Esophagus muscularis mucosa (tissue), 4 donors: ENCODE measurements at regions not wholly inside any gene's neighbourhood (a gene's known extent, or its start where the extent isn't known, plus 50 kb on each side); places are given as distances from the start of the nearest gene placed in this dataset.

Experiments used
- DNase-seq: peaks from one replicate; pipeline ENCODE4 v3.0.0-alpha.2; 2017; ENCODE audit errors: extremely low spot score
- H3K27ac ChIP-seq, 4 donors: fragments of 200-600 bp; sonication (generic); replicated peaks in 1 of 4; 1 replicate in 3 of 4; 2 replicates in 1 of 4; pipeline ENCODE4 v1.5.1; 2016 to 2019; ENCODE audit warnings: mild to moderate bottlenecking in 1 of 4
- H3K27me3 ChIP-seq, 4 donors: fragments of 200-600 bp; sonication (generic); one replicate each; pipeline versions ENCODE4 v1.5.1 to v1.6.0; 2016 to 2019
- H3K36me3 ChIP-seq, 4 donors: fragments of 200-600 bp; sonication (generic); one replicate each; pipeline ENCODE4 v1.5.1; 2016 to 2019
- H3K4me1 ChIP-seq, 4 donors: fragments of 200-600 bp; sonication (generic); one replicate each; pipeline ENCODE4 v1.5.1; 2016 to 2019
- H3K4me3 ChIP-seq, 4 donors: fragments of 200-600 bp; sonication (generic); 1 replicate in 2 of 4; 2 replicates in 2 of 4; pipeline ENCODE4 v1.5.1; 2016 to 2019; ENCODE audit warnings: mild to moderate bottlenecking in 4 of 4, moderate library complexity in 1 of 4
- H3K9me3 ChIP-seq, 4 donors: fragments of 200-600 bp; sonication (generic); 1 replicate in 3 of 4; 2 replicates in 1 of 4; pipeline ENCODE4 v1.5.1; 2016 to 2019
- CTCF ChIP-seq, 3 experiments: fragments of 200-600 bp in 2 of 3; fragments of 450-650 bp in 1 of 3; sonication (generic) in 2 of 3; IDR thresholded peaks; one replicate each; pipeline ENCODE4 v1.5.1; 2017 to 2019; ENCODE audit warnings: antibody characterized with exemption in 3 of 3, mild to moderate bottlenecking in 2 of 3, moderate library complexity in 1 of 3
- EP300 ChIP-seq: sonication (generic); formaldehyde crosslinking; IDR thresholded peaks from one replicate; pipeline ENCODE4 v1.6.1; 2017; ENCODE audit warnings: antibody characterized with exemption
- POLR2A ChIP-seq: fragments of 450-650 bp; IDR thresholded peaks from one replicate; pipeline ENCODE4 v1.6.1; 2017; ENCODE audit warnings: antibody characterized with exemption, moderate library complexity, mild to moderate bottlenecking, low read depth
- POLR2AphosphoS5 ChIP-seq, 2 donors: sonication (generic); formaldehyde crosslinking; IDR thresholded peaks; one replicate each; pipeline ENCODE4 v1.6.1; 2017; ENCODE audit warnings: antibody characterized with exemption in 2 of 2
- WGBS: methylation state at CpG from one replicate; pipeline ENCODE4 v1.1.5; 2018; 5-methylcytosine and 5-hydroxymethylcytosine counted together
- intact Hi-C: fragments of 100-400 bp; cut with DNase I; formaldehyde crosslinking; loops from one replicate; pipeline ENCODE4 v1.15.1; 2023

- Histone ChIP-seq H3K4me3 (peak overlapping the region in 1 of 4 donors; percentile 12), H3K27me3 (no peaks in the 10 kb centered on the region), H3K27ac (peak overlapping the region in 3 of 4 donors; percentile 13 to 46 (median 46)), H3K4me1 (peaks cover 38 to 57% (median 54%) of the 10 kb centered on the region in 4 donors), H3K36me3 (no peaks in the 10 kb centered on the region), H3K9me3 (no peaks in the 10 kb centered on the region)
- intact Hi-C loops: no loop called here
- 57% methylated on average over 6 of the region's 6 CpGs for WGBS
- DNase-seq: no peak
- TF ChIP-seq CTCF (IDR thresholded peaks at IDR 0.05): no peak
- peak; percentile 39 for TF ChIP-seq EP300
- TF ChIP-seq POLR2AphosphoS5 (IDR thresholded peaks at IDR 0.05): peak; percentile 15 to 46
- no peak for TF ChIP-seq POLR2A
Observed at GRCh38 chr2:39571111-39571731, 94.5 kb upstream of the TMEM178A start.

- H3K4me3 ChIP-seq: no peak overlapping the region
- peaks cover 28 to 38% (median 34%) of the 10 kb centered on the region in 4 donors for H3K4me1 ChIP-seq
- no peaks in the 10 kb centered on the region for H3K9me3 ChIP-seq
- H3K36me3 ChIP-seq: no peaks in the 10 kb centered on the region
- TF ChIP-seq CTCF (IDR thresholded peaks at IDR 0.05): no peak
- TF ChIP-seq EP300: no peak
- TF ChIP-seq POLR2AphosphoS5 (IDR thresholded peaks at IDR 0.05): no peak
- no peak for TF ChIP-seq POLR2A
- intact Hi-C loops: no loop called here
- DNase-seq: no peak
- H3K27ac ChIP-seq: no peak overlapping the region
- 100% methylated on average over 1 of the region's 1 CpG for WGBS
- H3K27me3 ChIP-seq: no peaks in the 10 kb centered on the region
Observed at GRCh38 chr2:39573276-39573675, 92.4 kb upstream of the TMEM178A start.

GRCh38 chr2:39581866-39582265 lies 83.9 kb upstream of the TMEM178A start:
- intact Hi-C loops: no loop called here
- H3K27me3 ChIP-seq: no peaks in the 10 kb centered on the region
- DNase-seq: no peak
- TF ChIP-seq POLR2AphosphoS5 (IDR thresholded peaks at IDR 0.05) (no peak), EP300 (no peak), CTCF (IDR thresholded peaks at IDR 0.05) (no peak), POLR2A (no peak)
- no peaks in the 10 kb centered on the region for H3K4me1 ChIP-seq
- no peak overlapping the region for H3K4me3 ChIP-seq
- no peaks in the 10 kb centered on the region for H3K36me3 ChIP-seq
- WGBS: 93% methylated on average over 1 of the region's 1 CpG
- peaks cover 0 to 9% (median 3%) of the 10 kb centered on the region in 4 donors for H3K9me3 ChIP-seq
- H3K27ac ChIP-seq: no peak overlapping the region

- WGBS: 94% methylated on average over 2 of the region's 2 CpGs
- no peak overlapping the region for H3K27ac ChIP-seq
- no peak overlapping the region for H3K4me3 ChIP-seq
- H3K27me3 ChIP-seq: no peaks in the 10 kb centered on the region
- no peaks in the 10 kb centered on the region for H3K36me3 ChIP-seq
- TF ChIP-seq POLR2A (no peak), POLR2AphosphoS5 (IDR thresholded peaks at IDR 0.05) (no peak)
- no peak for DNase-seq
- no peaks in the 10 kb centered on the region for H3K4me1 ChIP-seq
- H3K9me3 ChIP-seq: peaks cover 0 to 9% (median 3%) of the 10 kb centered on the region in 4 donors
- intact Hi-C loops: no loop called here
Observed at GRCh38 chr2:39583213-39583612, 82.5 kb upstream of the TMEM178A start.

GRCh38 chr2:39583781-39584180 lies 81.9 kb upstream of the TMEM178A start:
- Histone ChIP-seq H3K4me1 (no peaks in the 10 kb centered on the region), H3K27me3 (no peaks in the 10 kb centered on the region), H3K36me3 (no peaks in the 10 kb centered on the region), H3K9me3 (peaks cover 0 to 9% (median 3%) of the 10 kb centered on the region in 4 donors), H3K4me3 (no peak overlapping the region), H3K27ac (no peak overlapping the region)
- 87% methylated on average over 3 of the region's 6 CpGs for WGBS
- intact Hi-C loops: no loop called here
- DNase-seq: no peak
- TF ChIP-seq POLR2AphosphoS5 (IDR thresholded peaks at IDR 0.05): no peak
- TF ChIP-seq POLR2A: no peak
- TF ChIP-seq EP300: no peak
- TF ChIP-seq CTCF (IDR thresholded peaks at IDR 0.05): no peak
